ENCODE measurements at regions not wholly inside any gene's neighbourhood (a gene's known extent, or its start where the extent isn't known, plus 50 kb on each side); places are given as distances from the start of the nearest gene placed in this dataset.
"Not testable (repeated sequence)": the region's sequence is repeated elsewhere in the genome, so short reads cannot be mapped to it uniquely, and the experiment has no call there.

DNA sequence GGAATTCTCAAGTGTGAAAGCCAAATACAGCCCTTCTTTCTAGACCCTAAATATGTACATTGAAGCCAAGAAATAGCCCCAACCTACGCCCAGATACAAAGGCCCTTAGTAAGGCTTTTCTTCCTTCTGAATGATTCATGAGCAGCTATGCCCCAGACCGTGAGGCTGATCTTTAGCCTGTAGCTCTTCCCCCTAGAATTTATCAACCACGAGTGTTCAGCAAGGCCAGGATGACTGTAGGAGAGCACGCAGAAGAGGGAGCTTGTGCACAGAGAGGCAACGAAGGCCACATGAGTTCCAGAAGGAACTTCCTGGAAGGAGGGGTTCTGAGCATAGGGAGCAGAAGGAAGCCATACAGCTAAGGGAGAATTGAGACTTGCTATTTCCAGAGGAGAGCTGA, 53.0 kb upstream of the HABP2 start:
- DNase-seq: no peak

- DNase-seq: not testable (repeated sequence)
Observed at GRCh38 chr10:113501031-113501430, 51.8 kb upstream of the HABP2 start.

Data from hippocampal formation (tissue), 2 donors.